ENCODE measurements at regions not wholly inside any gene's neighbourhood (a gene's known extent, or its start where the extent isn't known, plus 50 kb on each side); places are given as distances from the start of the nearest gene placed in this dataset.

- TF ChIP-seq EZH2phosphoT487 (IDR thresholded peaks at IDR 0.05; ENCODE audit: insufficient read depth, low read depth) (no peak), EZH2 (IDR thresholded peaks at IDR 0.05; ENCODE audit: insufficient read depth, poor library complexity, severe bottlenecking) (no peak)
Observed at GRCh38 chr2:156852210-156852609, 405.3 kb upstream of the GALNT5 start.
